GM10248 (cell line): ENCODE measurements at regions not wholly inside any gene's neighbourhood (a gene's known extent, or its start where the extent isn't known, plus 50 kb on each side); places are given as distances from the start of the nearest gene placed in this dataset.
"Not testable (repeated sequence)": the region's sequence is repeated elsewhere in the genome, so short reads cannot be mapped to it uniquely, and the experiment has no call there.

Source experiments
- CTCF ChIA-PET: fragments of 300-600 bp; sonication (Branson Sonifier 250); formaldehyde crosslinking; extraction: SDS; loops from one replicate; lab custom pipeline; 2021; ENCODE audit warnings: antibody characterized with exemption; lab: Yijun Ruan, JAX
- POLR2A ChIA-PET: fragments of 350-650 bp; sonication (Branson Sonifier 250); formaldehyde crosslinking; extraction: SDS; loops from one replicate; lab custom pipeline; 2020; ENCODE audit warnings: antibody characterized with exemption; lab: Yijun Ruan, JAX
- DNase-seq: peaks from one replicate; pipeline ENCODE4 v3.0.0; 2012; ENCODE audit errors: extremely low spot score
- TF ChIP-seq, protein P1 (sequence below): IDR thresholded peaks from 2 replicates; pipeline ENCODE4 v1.5.1; 2012; ENCODE audit warnings: mild to moderate bottlenecking, low read depth; ENCODE audit errors: extremely low read depth, missing control alignments, control extremely low read depth

DNA sequence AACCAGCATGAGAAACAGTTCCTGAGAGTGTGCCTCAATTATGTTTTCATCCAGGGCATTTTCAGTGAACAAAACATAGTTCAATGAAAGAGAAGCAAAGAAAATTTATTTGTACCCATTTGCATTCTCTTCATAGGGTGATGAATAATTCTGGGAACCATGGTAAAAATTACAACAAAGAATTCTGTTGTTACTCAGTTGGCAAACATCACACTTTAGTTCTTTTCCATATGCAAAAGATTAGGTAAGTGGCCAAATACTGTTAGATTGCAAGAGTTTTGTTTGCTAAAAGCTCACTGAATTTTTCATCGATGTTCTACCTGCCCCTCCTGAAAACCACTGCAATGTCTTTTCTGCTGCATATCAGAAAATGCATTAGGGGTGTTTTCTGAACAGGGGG is 132.4 kb upstream of the RGS6 start:
- ChIA-PET POLR2A (no interaction called here), CTCF (interaction anchor here (0.9 kb wide), 1 partner anchor 34 kb away, joined by 3 read pairs; no protein-coding TSS in a partner anchor)
- no peak for DNase-seq
- TF ChIP-seq, protein P1, sequence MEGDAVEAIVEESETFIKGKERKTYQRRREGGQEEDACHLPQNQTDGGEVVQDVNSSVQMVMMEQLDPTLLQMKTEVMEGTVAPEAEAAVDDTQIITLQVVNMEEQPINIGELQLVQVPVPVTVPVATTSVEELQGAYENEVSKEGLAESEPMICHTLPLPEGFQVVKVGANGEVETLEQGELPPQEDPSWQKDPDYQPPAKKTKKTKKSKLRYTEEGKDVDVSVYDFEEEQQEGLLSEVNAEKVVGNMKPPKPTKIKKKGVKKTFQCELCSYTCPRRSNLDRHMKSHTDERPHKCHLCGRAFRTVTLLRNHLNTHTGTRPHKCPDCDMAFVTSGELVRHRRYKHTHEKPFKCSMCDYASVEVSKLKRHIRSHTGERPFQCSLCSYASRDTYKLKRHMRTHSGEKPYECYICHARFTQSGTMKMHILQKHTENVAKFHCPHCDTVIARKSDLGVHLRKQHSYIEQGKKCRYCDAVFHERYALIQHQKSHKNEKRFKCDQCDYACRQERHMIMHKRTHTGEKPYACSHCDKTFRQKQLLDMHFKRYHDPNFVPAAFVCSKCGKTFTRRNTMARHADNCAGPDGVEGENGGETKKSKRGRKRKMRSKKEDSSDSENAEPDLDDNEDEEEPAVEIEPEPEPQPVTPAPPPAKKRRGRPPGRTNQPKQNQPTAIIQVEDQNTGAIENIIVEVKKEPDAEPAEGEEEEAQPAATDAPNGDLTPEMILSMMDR, result no peak

DNA sequence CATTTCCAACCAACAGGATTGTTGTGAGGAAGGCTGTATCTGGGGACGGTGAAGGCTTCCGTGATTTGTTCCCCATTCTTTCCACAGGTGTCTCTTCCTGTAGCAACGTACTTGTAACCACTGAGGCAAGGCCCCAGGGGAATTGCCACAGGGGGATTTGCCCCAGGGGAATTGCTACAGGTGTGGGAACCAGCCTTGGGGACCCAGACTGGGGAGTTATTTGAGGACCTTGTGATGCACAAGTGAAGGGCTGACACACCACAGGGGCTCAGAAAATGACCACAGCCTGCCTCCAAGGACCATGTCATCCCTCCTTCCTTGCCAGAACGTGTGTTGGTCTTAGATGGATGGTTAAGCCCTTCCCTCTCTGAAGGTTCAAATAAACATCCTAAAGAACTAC is 131.4 kb upstream of the RGS6 start:
- ChIA-PET CTCF (no interaction called here), POLR2A (no interaction called here)
- TF ChIP-seq, protein P1, result no peak
- no peak for DNase-seq

DNA sequence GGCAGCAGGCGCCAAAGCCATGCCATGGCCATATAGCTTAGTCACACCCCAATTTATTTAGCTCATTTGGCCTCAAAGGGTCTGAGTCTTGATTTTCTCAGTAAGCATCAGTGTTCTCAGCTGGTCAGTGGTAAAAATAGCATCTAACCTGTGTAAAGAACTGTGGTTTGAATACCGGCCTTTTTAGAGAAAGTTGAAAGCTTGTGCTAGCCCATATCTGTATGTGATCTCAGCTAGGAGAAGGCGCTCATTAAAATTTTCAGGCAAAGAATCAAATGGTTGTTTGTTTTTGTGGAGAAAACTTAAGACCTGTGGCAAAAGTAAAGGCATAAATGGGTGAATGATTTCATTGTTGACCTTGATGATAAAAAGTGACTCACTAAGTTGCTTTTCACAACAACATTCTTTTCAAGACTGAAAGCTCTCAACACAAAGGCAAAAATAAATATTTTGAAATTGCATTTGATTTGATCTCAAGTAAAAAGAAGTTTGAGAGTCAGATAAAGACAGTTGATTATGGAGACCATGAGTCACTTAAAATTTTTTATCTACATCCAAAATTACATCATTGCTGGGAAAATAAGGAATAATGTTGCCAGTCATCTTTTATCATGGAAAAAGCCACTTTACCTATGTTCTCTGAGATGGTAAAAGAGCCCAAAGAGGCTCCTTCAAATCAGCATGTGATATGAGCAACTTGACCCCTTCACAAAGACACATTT is 128.5 kb upstream of the RGS6 start:
- ChIA-PET POLR2A (interaction anchor here (0.6 kb wide), 1 partner anchor 99 kb away, joined by 3 read pairs; no protein-coding TSS in a partner anchor), CTCF (interaction anchor here (1.4 kb wide), 2 partner anchors 11 to 14 kb away, joined by 4 read pairs; no protein-coding TSS in a partner anchor)
- TF ChIP-seq, protein P1, result no peak
- DNase-seq, result no peak

DNA sequence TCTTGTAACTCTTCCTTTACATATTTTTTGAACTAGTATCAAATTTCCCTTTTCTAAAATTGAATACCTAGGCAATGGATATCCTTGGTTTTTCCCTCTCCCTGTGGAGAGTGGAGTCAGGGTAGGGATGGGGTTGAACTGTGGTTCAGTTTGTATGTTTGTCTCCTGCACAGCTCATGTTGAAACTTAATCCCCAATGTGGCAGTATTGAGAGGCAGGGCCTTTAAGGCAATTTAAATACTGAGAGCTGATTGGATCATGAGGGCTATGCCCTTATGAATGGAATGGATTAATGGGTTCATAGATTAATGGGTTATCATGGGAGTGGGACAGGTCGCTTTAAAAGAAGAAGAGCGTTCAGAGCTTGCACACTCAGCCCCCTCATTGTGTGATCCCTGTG is 127.2 kb upstream of the RGS6 start:
- CTCF ChIA-PET, result no interaction called here
- DNase-seq, result no peak
- POLR2A ChIA-PET, result no interaction called here
- TF ChIP-seq, protein P1, result no peak

DNA sequence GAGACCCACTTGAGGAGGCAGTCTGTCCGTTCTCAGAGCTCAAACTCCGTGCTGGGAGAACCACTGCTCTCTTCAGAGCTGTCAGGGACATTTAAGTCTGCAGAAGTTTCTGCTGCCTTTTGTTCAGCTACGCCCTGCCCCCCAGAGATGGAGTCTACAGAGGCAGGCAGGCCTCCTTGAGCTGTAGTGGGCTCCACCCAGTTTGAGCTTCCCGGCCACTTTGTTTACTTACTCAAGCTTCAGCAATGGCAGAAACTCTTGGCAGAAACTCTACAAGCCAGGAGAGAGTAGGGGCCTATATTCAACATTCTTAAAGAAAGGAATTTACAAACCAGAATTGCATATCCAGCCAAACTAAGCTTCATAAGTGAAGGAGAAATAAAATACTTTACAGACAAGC is 125.2 kb upstream of the RGS6 start:
- DNase-seq, POLR2A ChIA-PET: not testable (repeated sequence)
- CTCF ChIA-PET, result interaction anchor here (1.1 kb wide), 1 partner anchor 49 kb away, joined by 3 read pairs; no protein-coding TSS in a partner anchor

DNA sequence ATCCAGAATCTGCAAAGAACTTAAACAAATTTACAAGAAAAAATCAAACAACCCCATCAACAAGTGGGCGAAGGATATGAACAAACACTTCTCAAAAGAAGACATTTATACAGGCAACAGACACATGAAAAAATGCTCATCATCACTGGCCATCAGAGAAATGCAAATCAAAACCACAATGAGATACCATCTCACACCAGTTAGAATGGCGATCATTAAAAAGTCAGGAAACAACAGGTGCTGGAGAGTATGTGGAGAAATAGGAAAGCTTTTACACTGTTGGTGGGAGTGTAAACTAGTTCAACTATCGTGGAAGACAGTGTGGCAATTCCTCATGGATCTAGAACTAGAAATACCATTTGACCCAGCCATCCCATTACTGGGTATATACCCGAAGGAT is 121.4 kb upstream of the RGS6 start:
- CTCF ChIA-PET, result not testable (repeated sequence)

DNA sequence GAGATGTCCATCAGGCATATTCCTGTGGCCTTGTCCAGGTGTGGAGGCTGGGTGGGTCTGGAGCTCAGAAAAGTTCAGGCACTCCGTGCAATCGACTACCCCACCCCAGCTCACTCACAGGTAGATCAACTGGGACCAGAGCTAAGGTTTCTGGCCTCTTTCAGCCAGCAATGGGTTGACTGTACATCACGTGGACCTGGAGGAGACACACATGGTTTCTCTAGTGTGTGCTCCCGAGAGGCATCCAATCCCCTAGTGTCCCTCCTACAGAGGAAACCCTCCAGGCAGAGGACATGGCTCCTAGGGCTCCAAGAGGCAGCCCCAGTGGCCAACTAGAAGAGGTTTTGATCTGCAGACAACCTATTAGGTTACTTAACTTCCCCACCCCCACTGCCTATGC is 119.5 kb upstream of the RGS6 start:
- no peak for DNase-seq
- TF ChIP-seq, protein P1, result no peak
- ChIA-PET CTCF (interaction anchor here (1.2 to 1.4 kb wide), 3 partner anchors 8 to 43 kb away, joined by 3 to 4 read pairs (median 4); no protein-coding TSS in a partner anchor), POLR2A (no interaction called here)

More for the DNA sequence above, 121.4 kb upstream of the RGS6 start:
- POLR2A ChIA-PET, DNase-seq: not testable (repeated sequence)

DNA sequence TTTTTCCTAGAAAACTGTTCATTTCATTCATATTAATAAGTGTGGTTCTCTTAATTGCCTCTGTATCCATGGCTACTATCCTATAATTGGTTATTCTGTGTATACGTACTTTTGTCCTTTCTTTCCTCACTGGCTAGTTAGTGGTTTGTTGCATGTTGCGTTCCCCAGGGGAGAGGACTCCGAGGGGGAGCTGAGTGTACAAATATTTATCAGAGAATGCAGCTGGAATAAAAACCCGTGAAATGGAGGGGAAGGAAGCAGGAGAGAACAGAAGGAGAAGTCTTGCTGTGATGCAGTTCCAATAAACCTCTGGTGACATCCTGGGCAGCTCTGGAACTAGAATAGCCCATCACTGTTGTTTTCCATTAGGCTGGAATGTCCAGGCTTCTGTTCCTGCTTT is 117.1 kb upstream of the RGS6 start:
- ChIA-PET POLR2A (no interaction called here), CTCF (no interaction called here)
- TF ChIP-seq, protein P1, result no peak

More for the DNA sequence above, 117.1 kb upstream of the RGS6 start:
- no peak for DNase-seq
